Activated CD4-positive, alpha-beta T cell treated with anti-CD3 and anti-CD28 coated beads, Interleukin-2, amount 50 U/mL, for 48 hours (primary cell): ENCODE measurements at regions not wholly inside any gene's neighbourhood (a gene's known extent, or its start where the extent isn't known, plus 50 kb on each side); places are given as distances from the start of the nearest gene placed in this dataset.

Experiments used
- DNase-seq, 2 experiments: peaks; one replicate each; pipeline ENCODE4 v3.0.0-alpha.2; 2020

- no peak for DNase-seq
These were observed 145.5 kb downstream of the C16orf95 start for GRCh38 chr16:87171723-87172122.

GRCh38 chr16:87172632-87173031 lies 144.6 kb downstream of the C16orf95 start:
- no peak for DNase-seq

GRCh38 chr16:87173294-87173893 lies 143.8 kb downstream of the C16orf95 start:
- no peak for DNase-seq

- no peak for DNase-seq
These were observed 143.1 kb downstream of the C16orf95 start for GRCh38 chr16:87174061-87174460.

- DNase-seq, result no peak
These were observed 140.5 kb downstream of the C16orf95 start for GRCh38 chr16:87176735-87177134.

GRCh38 chr16:87177673-87178072 lies 139.5 kb downstream of the C16orf95 start:
- no peak for DNase-seq

- no peak for DNase-seq
These were observed 138.9 kb downstream of the C16orf95 start for GRCh38 chr16:87178177-87178863.

- no peak for DNase-seq
These were observed 138.2 kb downstream of the C16orf95 start for GRCh38 chr16:87178977-87179376.

GRCh38 chr16:87180069-87180468 lies 137.1 kb downstream of the C16orf95 start:
- DNase-seq, result no peak

GRCh38 chr16:87182759-87183158 lies 134.4 kb downstream of the C16orf95 start:
- DNase-seq, result no peak

GRCh38 chr16:87183647-87184046 lies 133.5 kb downstream of the C16orf95 start:
- no peak for DNase-seq

GRCh38 chr16:87185308-87185707 lies 131.9 kb downstream of the C16orf95 start:
- DNase-seq, result no peak

GRCh38 chr16:87185983-87186382 lies 131.2 kb downstream of the C16orf95 start:
- no peak for DNase-seq

- DNase-seq, result no peak
These were observed 130.7 kb downstream of the C16orf95 start for GRCh38 chr16:87186446-87186845.

GRCh38 chr16:87186876-87187533 lies 130.2 kb downstream of the C16orf95 start:
- no peak for DNase-seq

- DNase-seq, result no peak
These were observed 129.1 kb downstream of the C16orf95 start for GRCh38 chr16:87188104-87188503.

- no peak for DNase-seq
These were observed 127.8 kb downstream of the C16orf95 start for GRCh38 chr16:87189426-87189825.

- DNase-seq, result no peak
These were observed 126.6 kb downstream of the C16orf95 start for GRCh38 chr16:87190288-87191230.

- no peak for DNase-seq
These were observed 124.6 kb downstream of the C16orf95 start for GRCh38 chr16:87192452-87193073.

GRCh38 chr16:87194172-87194571 lies 123.0 kb downstream of the C16orf95 start:
- DNase-seq, result no peak

GRCh38 chr16:87195161-87195560 lies 122.0 kb downstream of the C16orf95 start:
- no peak for DNase-seq

- no peak for DNase-seq
These were observed 121.0 kb downstream of the C16orf95 start for GRCh38 chr16:87196231-87196630.

GRCh38 chr16:87196661-87197060 lies 120.5 kb downstream of the C16orf95 start:
- DNase-seq, result no peak
